ENCODE measurements at regions not wholly inside any gene's neighbourhood (a gene's known extent, or its start where the extent isn't known, plus 50 kb on each side); places are given as distances from the start of the nearest gene placed in this dataset.

DNA sequence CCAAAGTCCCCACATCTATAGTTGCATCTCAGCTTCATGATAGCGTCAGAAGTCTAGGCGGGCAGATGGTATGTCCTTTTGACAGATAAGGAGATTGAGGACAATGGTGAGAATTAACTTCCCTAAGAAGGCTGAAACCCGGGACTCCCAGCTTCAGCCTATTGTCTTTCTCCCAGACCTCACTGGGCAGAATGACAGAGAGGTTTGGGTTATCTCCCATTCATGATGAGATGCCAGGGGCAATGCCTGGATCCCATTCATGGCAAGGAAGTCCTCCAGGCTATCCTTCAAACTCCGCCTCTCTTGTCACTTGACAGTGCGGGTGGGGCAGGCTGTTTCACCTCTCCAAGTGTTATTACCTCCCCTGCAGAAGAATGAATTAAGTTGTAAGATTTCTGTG lies 100.3 kb downstream of the IRX5 start:
- TF ChIP-seq POLR2A (IDR thresholded peaks at IDR 0.05), result no peak
- TF ChIP-seq, protein P1, sequence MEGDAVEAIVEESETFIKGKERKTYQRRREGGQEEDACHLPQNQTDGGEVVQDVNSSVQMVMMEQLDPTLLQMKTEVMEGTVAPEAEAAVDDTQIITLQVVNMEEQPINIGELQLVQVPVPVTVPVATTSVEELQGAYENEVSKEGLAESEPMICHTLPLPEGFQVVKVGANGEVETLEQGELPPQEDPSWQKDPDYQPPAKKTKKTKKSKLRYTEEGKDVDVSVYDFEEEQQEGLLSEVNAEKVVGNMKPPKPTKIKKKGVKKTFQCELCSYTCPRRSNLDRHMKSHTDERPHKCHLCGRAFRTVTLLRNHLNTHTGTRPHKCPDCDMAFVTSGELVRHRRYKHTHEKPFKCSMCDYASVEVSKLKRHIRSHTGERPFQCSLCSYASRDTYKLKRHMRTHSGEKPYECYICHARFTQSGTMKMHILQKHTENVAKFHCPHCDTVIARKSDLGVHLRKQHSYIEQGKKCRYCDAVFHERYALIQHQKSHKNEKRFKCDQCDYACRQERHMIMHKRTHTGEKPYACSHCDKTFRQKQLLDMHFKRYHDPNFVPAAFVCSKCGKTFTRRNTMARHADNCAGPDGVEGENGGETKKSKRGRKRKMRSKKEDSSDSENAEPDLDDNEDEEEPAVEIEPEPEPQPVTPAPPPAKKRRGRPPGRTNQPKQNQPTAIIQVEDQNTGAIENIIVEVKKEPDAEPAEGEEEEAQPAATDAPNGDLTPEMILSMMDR (IDR thresholded peaks at IDR 0.05), result no peak
- no peaks in the 10 kb centered on the region for H3K27me3 ChIP-seq
- H3K36me3 ChIP-seq, result no peaks in the 10 kb centered on the region
- intact Hi-C loops (cut with DNase I), result no loop called here
- H3K4me1 ChIP-seq, result no peaks in the 10 kb centered on the region
- H3K9me3 ChIP-seq, result no peaks in the 10 kb centered on the region
- no peak overlapping the region for H3K27ac ChIP-seq
- DNase-seq, result no peak
- no peak overlapping the region for H3K4me3 ChIP-seq (replicated peaks in 1 of 3)
- 51 to 70% methylated on average over 5 of the region's 5 CpGs for WGBS, 2 donors

DNA sequence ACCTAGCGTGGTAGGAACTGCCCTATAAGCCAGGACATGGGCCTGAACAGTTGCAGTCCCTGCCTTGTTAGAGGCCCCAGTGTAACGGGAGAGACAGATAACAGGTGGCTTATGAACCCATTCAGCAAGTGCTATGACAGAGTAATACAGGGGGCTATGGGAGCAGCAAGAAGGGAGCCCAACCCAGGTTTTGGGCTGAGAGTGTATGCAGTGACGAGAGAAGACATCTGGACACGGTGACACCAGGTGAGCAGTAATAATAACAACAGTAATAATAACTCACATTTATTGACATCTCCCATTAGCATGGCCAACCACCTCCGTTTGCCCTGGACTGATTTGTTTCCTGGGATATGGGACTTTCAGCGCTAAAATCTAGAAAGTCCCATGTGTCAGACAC lies 100.8 kb downstream of the IRX5 start:
- 77 to 85% methylated on average over 6 of the region's 6 CpGs for WGBS, 2 donors

DNA sequence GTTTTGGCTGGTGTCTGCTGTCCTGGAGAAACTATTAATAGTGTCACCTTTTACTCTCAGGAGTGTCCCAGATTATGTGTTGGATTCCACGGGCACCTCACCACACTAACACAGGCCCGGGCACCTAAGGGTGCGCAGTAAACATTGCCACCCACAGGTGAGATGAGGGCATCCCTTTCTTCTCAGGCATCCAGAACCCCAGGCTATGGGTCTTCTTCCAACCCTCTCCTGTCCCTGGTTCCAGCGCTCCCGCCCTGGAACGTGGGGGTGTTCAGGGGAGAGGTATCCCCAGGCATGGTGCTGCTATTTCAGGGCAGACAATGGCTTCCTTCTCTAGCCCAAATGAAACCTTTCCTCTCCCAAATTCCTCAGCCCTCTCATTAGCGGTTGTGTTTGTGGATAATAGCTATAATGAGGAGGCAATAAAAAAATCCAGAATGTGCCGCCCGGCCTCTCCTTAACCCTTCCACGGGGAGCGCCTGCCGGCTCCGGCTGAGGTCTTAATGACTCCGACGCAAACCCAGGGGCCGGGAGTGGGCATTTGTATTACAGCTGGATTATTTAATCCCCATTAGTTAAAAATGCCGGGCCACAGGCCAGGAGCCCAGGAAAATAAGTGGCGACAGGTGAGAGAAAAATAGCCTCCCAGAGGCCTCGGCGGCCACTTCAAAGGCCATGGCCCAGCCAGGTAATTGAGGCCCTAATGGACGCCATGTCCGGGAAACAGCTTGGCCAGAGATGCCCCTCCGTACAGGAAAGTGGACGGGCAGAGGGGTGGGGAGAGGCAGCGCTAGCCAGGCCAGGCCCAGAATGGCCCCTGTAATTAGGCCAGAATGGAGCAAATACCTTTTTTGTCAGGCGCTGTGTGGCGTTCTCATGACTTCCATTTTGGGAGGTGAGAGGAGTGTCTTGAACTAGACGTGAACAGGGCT lies 102.8 kb downstream of the IRX5 start:
- no peaks in the 10 kb centered on the region for H3K27me3 ChIP-seq
- H3K4me3 ChIP-seq (replicated peaks in 1 of 3), result no peak overlapping the region
- DNase-seq, result no peak

More for the DNA sequence above, 100.8 kb downstream of the IRX5 start:
- no peak for TF ChIP-seq POLR2A (IDR thresholded peaks at IDR 0.05)
- TF ChIP-seq, protein P1 (IDR thresholded peaks at IDR 0.05), result no peak
- Histone ChIP-seq H3K4me1 (no peaks in the 10 kb centered on the region), H3K36me3 (no peaks in the 10 kb centered on the region), H3K9me3 (no peaks in the 10 kb centered on the region), H3K27me3 (no peaks in the 10 kb centered on the region), H3K4me3 (replicated peaks in 1 of 3) (no peak overlapping the region), H3K27ac (no peak overlapping the region)
- intact Hi-C loops (cut with DNase I), result no loop called here
- no peak for DNase-seq

DNA sequence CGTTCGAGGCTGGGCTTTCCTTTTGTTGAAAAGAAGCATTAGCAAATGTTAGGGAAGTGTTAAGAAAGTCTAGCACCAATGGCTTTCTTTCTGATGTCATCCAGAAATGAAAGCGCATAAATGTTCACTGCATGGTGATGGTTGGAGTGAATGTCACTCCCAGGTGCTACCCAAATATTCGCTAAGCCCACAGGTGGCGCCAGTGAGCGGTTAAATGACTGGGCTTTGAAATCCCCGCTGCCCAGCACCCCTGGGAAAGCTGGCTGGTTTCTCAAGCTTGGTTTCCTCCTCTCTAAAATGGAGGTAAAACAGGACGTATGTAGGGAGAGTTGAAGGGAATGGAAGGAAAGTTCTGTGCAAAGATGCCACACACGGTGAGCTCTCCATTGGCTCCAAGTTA lies 104.4 kb downstream of the IRX5 start:
- Histone ChIP-seq H3K9me3 (no peaks in the 10 kb centered on the region), H3K4me3 (replicated peaks in 1 of 3) (no peak overlapping the region), H3K27me3 (no peaks in the 10 kb centered on the region), H3K4me1 (no peaks in the 10 kb centered on the region), H3K27ac (no peak overlapping the region), H3K36me3 (no peaks in the 10 kb centered on the region)
- peak; percentile 24 to 41 for DNase-seq
- intact Hi-C loops (cut with DNase I), result no loop called here
- 31 to 33% methylated on average over 9 of the region's 9 CpGs for WGBS, 2 donors
- TF ChIP-seq POLR2A (IDR thresholded peaks at IDR 0.05), result no peak
- TF ChIP-seq, protein P1 (IDR thresholded peaks at IDR 0.05), result peak in 1 of 6 experiments; percentile 33

More for the DNA sequence above, 102.8 kb downstream of the IRX5 start:
- WGBS, 2 donors, result 87 to 90% methylated on average over 25 to 28 of the region's 28 CpGs
- intact Hi-C loops (cut with DNase I), result no loop called here
- Histone ChIP-seq H3K27ac (no peak overlapping the region), H3K36me3 (no peaks in the 10 kb centered on the region), H3K9me3 (no peaks in the 10 kb centered on the region), H3K4me1 (no peaks in the 10 kb centered on the region)
- TF ChIP-seq POLR2A (IDR thresholded peaks at IDR 0.05), result no peak
- TF ChIP-seq, protein P1 (IDR thresholded peaks at IDR 0.05), result no peak

DNA sequence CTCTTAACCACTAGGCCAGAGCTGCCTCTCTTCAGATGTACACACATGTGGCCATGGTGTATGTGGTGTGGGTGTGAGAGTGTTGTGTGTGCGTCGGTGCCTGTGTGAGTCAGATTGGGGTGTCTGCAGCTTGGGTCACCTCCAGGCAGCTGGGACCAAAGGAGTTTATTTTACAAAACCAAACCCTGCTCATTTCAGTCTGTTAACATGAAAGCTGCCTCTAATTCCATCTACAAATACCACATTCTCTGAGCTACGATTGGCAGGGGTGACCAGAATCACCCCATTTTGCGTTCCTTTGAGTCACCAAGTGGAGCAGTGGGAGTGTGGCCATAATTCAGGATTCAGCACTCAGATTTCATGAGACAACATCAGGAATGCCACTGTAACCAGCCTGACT lies 105.3 kb downstream of the IRX5 start:
- no peaks in the 10 kb centered on the region for H3K9me3 ChIP-seq
- H3K27me3 ChIP-seq, result no peaks in the 10 kb centered on the region
- intact Hi-C loops (cut with DNase I), result no loop called here
- no peaks in the 10 kb centered on the region for H3K4me1 ChIP-seq
- TF ChIP-seq, protein P1 (IDR thresholded peaks at IDR 0.05), result no peak
- no peak for TF ChIP-seq POLR2A (IDR thresholded peaks at IDR 0.05)
- DNase-seq, result no peak
- H3K36me3 ChIP-seq, result no peaks in the 10 kb centered on the region
- no peak overlapping the region for H3K27ac ChIP-seq
- no peak overlapping the region for H3K4me3 ChIP-seq (replicated peaks in 1 of 3)
- WGBS, 2 donors, result 77 to 89% methylated on average over 4 of the region's 4 CpGs
